GM12865 (cell line): ENCODE measurements at regions not wholly inside any gene's neighbourhood (a gene's known extent, or its start where the extent isn't known, plus 50 kb on each side); places are given as distances from the start of the nearest gene placed in this dataset.

Source experiments
- DNase-seq: peaks from one replicate; pipeline ENCODE4 v3.0.0; 2010; ENCODE audit warnings: low read depth
- H3K4me3 ChIP-seq: 2 replicates; pipeline ENCODE4 v1.5.1; 2011; ENCODE audit warnings: mild to moderate bottlenecking, low read depth, low read length, control low read depth
- TF ChIP-seq, protein P1 (sequence below): IDR thresholded peaks from 2 replicates; pipeline ENCODE4 v1.5.1; 2011; ENCODE audit warnings: low read length, control low read depth, low read depth, inconsistent platforms; ENCODE audit not compliant: insufficient read depth; ENCODE audit errors: missing control alignments

DNA sequence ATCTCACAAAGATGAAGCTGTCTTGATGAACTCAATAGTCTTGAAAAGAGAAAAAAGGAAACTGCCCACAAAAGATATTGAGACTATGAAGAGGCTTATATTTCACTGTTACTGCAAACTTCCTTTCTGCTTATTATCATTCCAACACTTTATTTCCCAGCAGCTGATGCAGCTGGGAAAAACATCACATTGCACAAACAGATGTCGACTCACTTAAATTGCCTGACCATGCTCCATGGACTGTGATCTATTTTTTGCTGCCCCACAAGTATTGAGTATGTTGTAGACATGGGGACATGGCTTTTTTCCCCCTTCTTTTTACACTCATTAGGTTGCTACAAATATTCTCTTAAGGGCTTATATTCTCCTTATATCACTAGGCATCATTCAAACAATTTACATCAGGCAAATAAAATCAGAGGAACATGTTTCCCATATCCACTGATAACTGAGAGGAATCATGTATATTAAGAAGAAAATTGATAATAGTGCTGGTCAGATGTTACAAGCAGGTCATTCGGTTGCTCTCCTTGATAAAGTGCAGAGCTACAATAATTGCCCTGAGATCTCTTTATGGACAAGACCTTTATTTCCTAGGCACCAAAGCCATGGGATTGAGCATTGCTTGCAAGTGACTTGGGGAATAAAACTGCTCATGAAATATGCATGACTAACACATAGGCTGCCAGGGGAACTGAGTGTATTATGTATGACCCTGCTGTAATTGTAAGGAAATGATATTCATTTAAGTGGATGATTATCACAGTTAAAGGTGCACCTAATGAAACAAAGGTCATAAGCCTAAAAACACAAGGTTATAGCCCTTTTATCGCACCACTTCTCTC lies 509.9 kb downstream of the ZNF608 start:
- no peak for DNase-seq
- H3K4me3 ChIP-seq: no peak overlapping the region
- TF ChIP-seq, protein P1, sequence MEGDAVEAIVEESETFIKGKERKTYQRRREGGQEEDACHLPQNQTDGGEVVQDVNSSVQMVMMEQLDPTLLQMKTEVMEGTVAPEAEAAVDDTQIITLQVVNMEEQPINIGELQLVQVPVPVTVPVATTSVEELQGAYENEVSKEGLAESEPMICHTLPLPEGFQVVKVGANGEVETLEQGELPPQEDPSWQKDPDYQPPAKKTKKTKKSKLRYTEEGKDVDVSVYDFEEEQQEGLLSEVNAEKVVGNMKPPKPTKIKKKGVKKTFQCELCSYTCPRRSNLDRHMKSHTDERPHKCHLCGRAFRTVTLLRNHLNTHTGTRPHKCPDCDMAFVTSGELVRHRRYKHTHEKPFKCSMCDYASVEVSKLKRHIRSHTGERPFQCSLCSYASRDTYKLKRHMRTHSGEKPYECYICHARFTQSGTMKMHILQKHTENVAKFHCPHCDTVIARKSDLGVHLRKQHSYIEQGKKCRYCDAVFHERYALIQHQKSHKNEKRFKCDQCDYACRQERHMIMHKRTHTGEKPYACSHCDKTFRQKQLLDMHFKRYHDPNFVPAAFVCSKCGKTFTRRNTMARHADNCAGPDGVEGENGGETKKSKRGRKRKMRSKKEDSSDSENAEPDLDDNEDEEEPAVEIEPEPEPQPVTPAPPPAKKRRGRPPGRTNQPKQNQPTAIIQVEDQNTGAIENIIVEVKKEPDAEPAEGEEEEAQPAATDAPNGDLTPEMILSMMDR: no peak

- TF ChIP-seq, protein P1: no peak
- DNase-seq: no peak
- H3K4me3 ChIP-seq: no peak overlapping the region
Observed at GRCh38 chr5:124235576-124235975, 510.9 kb downstream of the ZNF608 start.

DNA sequence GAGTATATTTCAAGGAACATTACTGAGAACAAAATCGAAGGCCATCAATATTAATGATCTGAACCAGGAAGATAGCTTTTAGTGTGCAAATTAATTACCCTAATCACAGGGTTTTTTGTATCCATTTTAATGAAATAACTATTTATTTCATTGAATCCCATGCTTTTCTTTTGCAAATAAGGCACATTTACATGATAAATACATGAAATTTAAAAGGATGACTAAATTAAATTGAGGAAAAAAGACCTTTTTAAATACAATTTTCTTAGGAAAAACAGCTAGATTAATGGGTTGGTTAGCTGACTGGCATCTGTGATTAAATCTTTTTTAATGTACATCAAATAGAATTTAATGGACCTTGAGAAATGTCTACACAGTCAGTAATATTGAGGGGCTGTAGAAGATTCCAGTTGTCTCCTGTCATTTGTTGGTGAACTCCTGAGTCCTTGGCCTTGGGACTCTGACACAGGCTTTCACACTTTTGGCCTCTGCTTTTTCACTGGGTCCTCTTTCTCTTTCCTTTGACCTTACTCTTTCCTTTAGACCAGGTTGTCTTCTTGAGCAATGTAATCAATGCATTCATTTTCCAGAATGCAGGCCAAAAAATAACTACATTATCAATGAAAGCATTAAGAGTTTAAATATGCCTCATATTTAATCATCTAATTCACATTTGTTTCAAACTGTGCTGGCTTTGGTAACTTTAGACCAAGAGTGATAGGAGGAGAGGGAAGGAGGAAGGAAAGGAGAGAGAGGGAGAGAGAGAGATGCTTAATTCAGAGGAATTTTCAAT lies 511.5 kb downstream of the ZNF608 start:
- DNase-seq: no peak
- no peak overlapping the region for H3K4me3 ChIP-seq
- TF ChIP-seq, protein P1: no peak

DNA sequence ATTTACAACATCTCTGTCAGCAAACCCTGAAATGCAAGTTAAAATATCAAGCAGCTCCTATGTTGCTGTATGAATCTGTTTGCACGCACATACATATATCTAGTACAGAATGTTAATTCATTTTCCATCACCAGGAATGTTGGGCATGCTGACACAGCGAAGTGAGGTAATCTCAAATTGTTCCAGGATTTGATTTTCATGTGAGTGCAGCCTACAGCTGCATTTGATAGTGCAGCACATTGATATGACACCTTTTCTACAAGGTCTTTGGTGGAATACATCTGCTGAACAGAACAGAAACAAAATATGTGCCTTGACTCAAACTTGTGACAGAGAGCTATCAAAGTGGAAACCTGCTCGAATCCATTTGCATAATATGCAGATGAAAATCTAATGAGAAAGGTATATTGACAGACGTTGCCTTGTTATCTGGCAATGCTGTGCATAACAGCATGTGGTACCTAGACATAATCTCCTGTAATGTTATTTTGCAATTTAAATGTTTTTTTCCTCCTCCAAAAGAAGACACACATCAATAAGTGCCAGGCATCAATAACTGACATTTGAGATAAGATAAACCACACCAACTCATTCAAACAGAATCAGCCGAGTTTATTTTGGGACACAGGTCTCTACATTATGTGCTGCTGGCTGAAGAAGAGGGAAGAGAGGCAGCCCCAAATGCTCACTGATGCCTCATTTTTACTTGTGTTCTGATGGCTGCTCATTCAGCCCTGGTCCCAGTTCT lies 512.2 kb downstream of the ZNF608 start:
- TF ChIP-seq, protein P1: no peak
- H3K4me3 ChIP-seq: no peak overlapping the region
- no peak for DNase-seq

DNA sequence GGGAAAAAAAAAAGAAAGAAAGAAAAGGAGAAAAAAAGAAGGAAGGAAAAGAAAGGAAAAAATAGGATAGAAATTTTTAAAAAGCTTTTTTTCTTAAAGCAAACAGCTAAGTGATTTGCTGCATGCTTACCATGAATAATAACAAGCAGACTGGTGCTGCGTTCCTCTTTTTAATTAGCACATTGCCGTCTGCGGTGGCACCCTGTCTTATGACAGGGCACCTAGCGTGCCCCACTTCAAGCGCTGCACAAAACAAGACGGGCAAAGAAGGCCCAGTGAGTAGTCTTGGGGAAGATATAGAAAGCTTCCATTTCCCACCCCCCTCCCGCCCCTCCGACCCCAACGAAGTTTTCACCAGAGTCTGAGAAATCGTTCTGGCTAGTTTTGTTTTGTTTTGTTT lies 513.9 kb downstream of the ZNF608 start:
- no peak for DNase-seq
- no peak overlapping the region for H3K4me3 ChIP-seq
- TF ChIP-seq, protein P1: no peak

DNA sequence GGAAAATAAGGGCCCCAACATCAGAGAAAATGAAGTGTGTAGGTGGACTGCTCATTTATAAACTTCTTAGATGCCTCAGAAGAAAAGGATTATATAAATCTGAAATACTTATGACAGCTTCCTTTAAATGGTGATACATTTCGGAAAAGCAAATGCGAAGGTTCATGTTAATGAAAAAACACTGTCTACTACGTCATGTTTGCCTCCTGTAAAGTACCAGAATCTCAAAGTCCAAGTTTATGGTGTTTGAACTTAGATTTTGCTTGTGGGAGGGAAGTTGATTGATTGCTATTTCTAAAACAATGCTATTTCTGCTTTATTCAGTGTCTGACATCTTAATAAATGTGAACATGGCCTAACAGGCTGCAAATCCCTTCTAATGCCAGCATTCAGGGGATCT lies 514.6 kb downstream of the ZNF608 start:
- no peak for DNase-seq
- TF ChIP-seq, protein P1: no peak
- H3K4me3 ChIP-seq: no peak overlapping the region
